GM23338 (cell line): ENCODE measurements at regions not wholly inside any gene's neighbourhood (a gene's known extent, or its start where the extent isn't known, plus 50 kb on each side); places are given as distances from the start of the nearest gene placed in this dataset.

Experiments
- ATAC-seq: fragments of 200-7000 bp; cut with Tn5 transposase; 3 replicates; pipeline ENCODE4 v1.9.1; 2020
- DNase-seq: peaks from one replicate; pipeline ENCODE4 v3.0.0-alpha.2; 2015; ENCODE audit warnings: low spot score
- H2AFZ ChIP-seq: fragments of 200-600 bp; sonication (generic); 2 replicates; pipeline ENCODE4 v1.8.0; 2016; ENCODE audit warnings: antibody characterized with exemption, mild to moderate bottlenecking, moderate library complexity
- H3F3A ChIP-seq: fragments of 200-600 bp; sonication (generic); replicated peaks from 2 replicates; pipeline ENCODE4 v1.8.0; 2017; ENCODE audit warnings: antibody characterized with exemption, mixed run types, low read depth
- H3K27ac ChIP-seq: fragments of 200-600 bp; sonication (generic); 2 replicates; pipeline ENCODE4 v1.6.1; 2016; ENCODE audit warnings: low read depth
- H3K27me3 ChIP-seq: fragments of 200-600 bp; sonication (generic); 2 replicates; pipeline ENCODE4 v1.8.0; 2016; ENCODE audit warnings: mild to moderate bottlenecking, mixed run types, moderate library complexity; ENCODE audit not compliant: insufficient read depth
- H3K36me3 ChIP-seq: fragments of 200-600 bp; sonication (generic); 2 replicates; pipeline ENCODE4 v1.8.0; 2016; ENCODE audit warnings: mild to moderate bottlenecking; ENCODE audit not compliant: insufficient read depth
- H3K4me1 ChIP-seq: fragments of 200-600 bp; sonication (generic); 2 replicates; pipeline ENCODE4 v1.8.0; 2016; ENCODE audit warnings: mild to moderate bottlenecking, moderate library complexity; ENCODE audit not compliant: insufficient read depth
- H3K4me2 ChIP-seq: fragments of 200-600 bp; sonication (generic); 2 replicates; pipeline ENCODE4 v1.7.1; 2017; ENCODE audit warnings: mixed run types
- H3K4me3 ChIP-seq: fragments of 200-600 bp; sonication (generic); 2 replicates; pipeline ENCODE4 v1.6.1; 2016; ENCODE audit warnings: mixed run types
- H3K79me2 ChIP-seq: fragments of 200-600 bp; sonication (generic); replicated peaks from 2 replicates; pipeline ENCODE4 v1.8.0; 2017; ENCODE audit warnings: mild to moderate bottlenecking; ENCODE audit not compliant: insufficient read depth
- H3K9me2 ChIP-seq: fragments of 200-600 bp; sonication (generic); 2 replicates; pipeline ENCODE4 v1.8.0; 2017; ENCODE audit not compliant: insufficient read depth
- H4K20me1 ChIP-seq: fragments of 200-600 bp; sonication (generic); replicated peaks from 2 replicates; pipeline ENCODE4 v1.8.0; 2017; ENCODE audit warnings: mild to moderate bottlenecking; ENCODE audit not compliant: insufficient read depth
- H3K27ac Mint-ChIP-seq: 2 replicates; pipeline ENCODE4 v1.8.0; 2020; ENCODE audit warnings: inconsistent platforms, mild to moderate bottlenecking, moderate library complexity, mixed read lengths
- H3K27me3 Mint-ChIP-seq: 3 replicates; pipeline ENCODE4 v1.8.0; 2022; ENCODE audit warnings: low read depth, mild to moderate bottlenecking, moderate library complexity, mixed read lengths, inconsistent platforms; ENCODE audit not compliant: insufficient read depth, poor library complexity
- H3K36me3 Mint-ChIP-seq: 3 replicates; pipeline ENCODE4 v1.8.0; 2021; ENCODE audit warnings: low read depth, mild to moderate bottlenecking, inconsistent platforms, moderate library complexity, mixed read lengths
- H3K4me1 Mint-ChIP-seq: 3 replicates; pipeline ENCODE4 v1.8.0; 2020; ENCODE audit warnings: mild to moderate bottlenecking, inconsistent platforms, mixed read lengths
- H3K4me3 Mint-ChIP-seq: 3 replicates; pipeline ENCODE4 v1.8.0; 2021; ENCODE audit warnings: moderate library complexity, mild to moderate bottlenecking, inconsistent platforms, mixed read lengths
- H3K9me3 Mint-ChIP-seq: 3 replicates; pipeline ENCODE4 v1.8.0; 2020; ENCODE audit warnings: moderate library complexity, mild to moderate bottlenecking, inconsistent platforms, mixed read lengths
- CTCF ChIP-seq, 2 experiments: fragments of 200-600 bp in 1 of 2; sonication (generic) in 1 of 2; conservative IDR thresholded peaks; 2 replicates each; pipeline versions ENCODE4 v1.5.1 to v1.6.1; 2016 to 2017; ENCODE audit warnings: antibody characterized with exemption in 2 of 2, low read depth in 2 of 2, mild to moderate bottlenecking in 2 of 2, moderate library complexity in 1 of 2
- STAT1 ChIP-seq: IDR thresholded peaks from one replicate; pipeline ENCODE4 v1.6.1; 2016; ENCODE audit warnings: antibody characterized with exemption; ENCODE audit not compliant: unreplicated experiment
- ZNF331 ChIP-seq: fragments of 250-450 bp; sonication (Bioruptor Pico); IDR thresholded peaks from 2 replicates; pipeline ENCODE4 v1.5.0; 2020; ENCODE audit warnings: low read depth, mild to moderate bottlenecking, moderate library complexity
- ZNF462 ChIP-seq: fragments of 250-450 bp; sonication (Bioruptor Pico); IDR thresholded peaks from 2 replicates; pipeline ENCODE4 v1.5.0; 2020; ENCODE audit warnings: mild to moderate bottlenecking, moderate library complexity

GRCh38 chr7:21041666-21042065 lies 255.0 kb upstream of the SP8 start:
- Histone ChIP-seq H3K4me1 (peaks cover 49% of the 10 kb centered on the region), H3K79me2 (no peaks in the 10 kb centered on the region), H3K27ac (no peak overlapping the region; the same call in 1 of the 2 replicates), H4K20me1 (no peaks in the 10 kb centered on the region), H3K27me3 (no peaks in the 10 kb centered on the region), H3K36me3 (no peaks in the 10 kb centered on the region), H3F3A (no peaks in the 10 kb centered on the region), H3K4me3 (no peak overlapping the region), H3K9me2 (no peaks in the 10 kb centered on the region), H2AFZ (peak overlapping the region; percentile 6; the same call in 1 of the 2 replicates), H3K4me2 (peak overlapping the region; percentile 21; the same call in 1 of the 2 replicates)
- H3K27ac Mint-ChIP-seq: peak overlapping the region; percentile 75
- peak; percentile 68 for DNase-seq
- H3K36me3 Mint-ChIP-seq: peaks cover 19% of the 10 kb centered on the region; the same call in 2 of the 3 replicates
- TF ChIP-seq STAT1 (no peak), ZNF462 (CRISPR knock-in tag) (peak; percentile 19; the same call in 1 of the 2 replicates)
- ATAC-seq: peak; percentile 99
- no peaks in the 10 kb centered on the region for H3K27me3 Mint-ChIP-seq
- H3K4me1 Mint-ChIP-seq: peaks cover 54% of the 10 kb centered on the region
- peak overlapping the region; percentile 18; the same call in 2 of the 3 replicates for H3K4me3 Mint-ChIP-seq
- H3K9me3 Mint-ChIP-seq: peaks cover 21% of the 10 kb centered on the region

GRCh38 chr7:21044384-21044783 lies 257.7 kb upstream of the SP8 start:
- no peaks in the 10 kb centered on the region for H4K20me1 ChIP-seq
- no peaks in the 10 kb centered on the region for H3K36me3 Mint-ChIP-seq
- DNase-seq (no peak), ATAC-seq (no peak)
- H3K4me2 ChIP-seq: no peak overlapping the region
- H3K9me3 Mint-ChIP-seq: no peaks in the 10 kb centered on the region
- H2AFZ ChIP-seq: no peak overlapping the region
- no peak overlapping the region for H3K27ac ChIP-seq
- H3K9me2 ChIP-seq: no peaks in the 10 kb centered on the region
- H3K4me1 Mint-ChIP-seq: peaks cover 54% of the 10 kb centered on the region
- H3K27ac Mint-ChIP-seq: no peak overlapping the region
- no peak overlapping the region for H3K4me3 ChIP-seq
- no peaks in the 10 kb centered on the region for H3K27me3 Mint-ChIP-seq
- H3K4me3 Mint-ChIP-seq: no peak overlapping the region
- no peaks in the 10 kb centered on the region for H3K79me2 ChIP-seq
- no peaks in the 10 kb centered on the region for H3F3A ChIP-seq
- no peaks in the 10 kb centered on the region for H3K36me3 ChIP-seq
- H3K27me3 ChIP-seq: no peaks in the 10 kb centered on the region
- peaks cover 49% of the 10 kb centered on the region for H3K4me1 ChIP-seq
- TF ChIP-seq ZNF331: no peak
- no peak for TF ChIP-seq CTCF (conservative IDR thresholded peaks at IDR 0.05; ENCODE audit: low read depth in 2 of 2)
- no peak for TF ChIP-seq ZNF462 (CRISPR knock-in tag)
